GM18868 (cell line): ENCODE measurements at regions not wholly inside any gene's neighbourhood (a gene's known extent, or its start where the extent isn't known, plus 50 kb on each side); places are given as distances from the start of the nearest gene placed in this dataset.
"Not testable (repeated sequence)": the region's sequence is repeated elsewhere in the genome, so short reads cannot be mapped to it uniquely, and the experiment has no call there.

ENCODE experiments used
- ATAC-seq: cut with Tn5 transposase; IDR thresholded peaks from one replicate; pipeline ENCODE4 v1.9.1; 2021; ENCODE audit warnings: mild to moderate bottlenecking, moderate library complexity; ENCODE audit not compliant: unreplicated experiment

DNA sequence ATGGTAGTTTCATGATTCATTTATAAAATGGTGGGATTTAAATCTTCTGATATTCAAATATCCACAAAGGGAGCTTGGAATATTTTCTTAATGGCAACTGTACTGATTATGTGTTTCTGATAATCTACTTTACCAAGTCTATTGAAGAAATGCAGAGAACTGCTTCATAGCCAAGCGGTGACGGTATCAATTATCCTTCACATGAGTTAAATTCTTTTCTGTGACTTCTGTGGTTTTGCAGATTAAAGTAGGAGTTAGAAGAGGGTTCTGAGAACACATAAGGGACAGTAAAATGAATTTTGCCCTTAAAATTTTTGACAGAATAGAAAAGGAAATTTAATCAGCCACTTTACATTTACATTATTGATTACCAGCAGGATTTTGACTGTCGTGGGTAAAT lies 563.2 kb downstream of the GBE1 start:
- ATAC-seq = no peak

DNA sequence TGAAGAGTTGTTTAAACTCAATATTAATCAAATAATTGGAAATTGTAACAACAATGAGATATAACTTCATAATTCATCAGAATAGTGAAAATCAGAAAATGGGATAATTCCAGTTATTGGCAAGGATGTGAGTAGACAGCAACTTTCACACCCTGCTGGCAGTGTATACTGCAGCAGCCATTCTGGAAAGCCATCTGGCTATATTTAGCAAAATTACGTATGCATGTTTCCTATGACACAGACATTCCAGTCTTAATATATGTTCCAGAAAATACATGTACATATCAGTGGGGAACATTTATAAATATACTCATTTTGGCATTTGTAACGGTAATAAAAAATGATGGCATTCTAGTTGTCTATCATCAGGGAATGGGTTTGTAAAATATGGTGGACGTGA lies 564.1 kb downstream of the GBE1 start:
- ATAC-seq = no peak

DNA sequence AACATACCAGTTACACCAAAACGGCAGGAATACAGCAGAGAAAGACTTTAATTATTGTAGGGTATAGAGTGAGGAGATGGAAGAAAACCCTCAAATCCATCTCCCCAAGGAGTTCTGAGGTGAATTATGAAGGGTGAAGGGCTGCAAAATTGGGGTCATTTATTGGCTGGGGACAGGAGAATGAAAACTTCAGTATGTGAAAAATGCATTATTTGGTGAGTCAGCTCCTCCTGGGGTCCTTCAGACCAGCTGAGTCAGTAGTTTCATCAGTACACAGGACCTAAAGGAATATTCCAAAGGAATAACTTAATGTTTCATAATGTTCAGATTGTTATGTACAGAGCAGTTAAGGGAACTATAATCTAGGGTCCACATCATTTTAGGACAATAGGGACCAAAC lies 566.0 kb downstream of the GBE1 start:
- ATAC-seq = no peak

DNA sequence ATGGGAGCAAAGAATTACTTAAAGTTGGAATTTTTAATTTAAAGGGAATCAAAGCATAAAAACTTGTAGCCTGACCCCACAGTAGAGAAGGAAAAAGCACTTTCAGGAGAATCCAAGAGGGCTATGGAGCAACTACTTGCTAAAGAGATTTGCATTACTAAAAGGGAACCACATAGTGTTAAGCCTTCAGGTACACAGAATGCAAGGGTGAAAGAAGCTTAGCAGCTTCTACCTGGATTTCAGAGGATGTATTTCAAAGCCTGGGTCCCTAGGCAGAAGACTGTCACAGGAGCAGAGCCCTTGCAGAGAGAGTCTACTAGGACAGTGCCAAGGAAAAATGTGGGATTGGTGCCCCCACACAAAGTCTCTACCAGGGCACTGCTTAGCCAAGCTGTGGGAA lies 575.0 kb downstream of the GBE1 start:
- ATAC-seq = no peak

DNA sequence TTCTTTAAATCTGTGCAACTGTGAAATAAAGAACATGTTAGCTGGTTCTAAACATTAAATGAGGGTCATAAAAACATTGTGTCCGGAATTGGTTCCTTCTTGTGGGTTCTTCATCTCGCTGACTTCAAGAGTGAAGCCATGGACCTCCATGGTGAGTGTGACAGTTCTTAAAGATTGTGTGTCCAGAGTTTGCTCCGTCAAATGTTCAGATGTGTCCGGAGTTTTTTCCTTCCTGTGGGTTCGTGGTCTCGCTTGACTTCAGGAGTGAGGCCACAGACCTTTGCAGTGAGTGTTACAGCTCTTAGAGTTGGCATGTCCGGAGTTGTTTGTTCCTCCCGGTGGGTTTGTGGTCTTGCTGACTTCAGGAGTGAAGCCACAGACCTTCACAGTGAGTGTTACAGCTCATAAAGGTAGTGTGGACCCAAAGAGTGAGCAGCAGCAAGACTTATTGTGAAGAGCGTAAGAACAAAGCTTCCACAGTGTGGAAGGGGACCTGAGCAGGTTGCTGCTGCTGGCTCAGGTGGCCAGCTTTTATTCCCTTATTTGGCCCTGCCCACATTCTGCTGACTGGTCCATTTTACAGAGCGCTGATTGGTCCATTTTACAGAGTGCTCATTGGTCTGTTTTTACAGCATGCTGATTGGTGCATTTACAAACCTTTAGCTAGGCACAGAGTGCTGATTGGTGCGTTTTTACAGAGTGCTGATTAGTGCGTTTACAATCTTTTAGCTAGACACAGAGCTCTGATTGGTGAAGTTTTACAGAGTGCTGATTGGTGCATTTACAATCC lies 579.2 kb downstream of the GBE1 start:
- not testable (repeated sequence) for ATAC-seq

DNA sequence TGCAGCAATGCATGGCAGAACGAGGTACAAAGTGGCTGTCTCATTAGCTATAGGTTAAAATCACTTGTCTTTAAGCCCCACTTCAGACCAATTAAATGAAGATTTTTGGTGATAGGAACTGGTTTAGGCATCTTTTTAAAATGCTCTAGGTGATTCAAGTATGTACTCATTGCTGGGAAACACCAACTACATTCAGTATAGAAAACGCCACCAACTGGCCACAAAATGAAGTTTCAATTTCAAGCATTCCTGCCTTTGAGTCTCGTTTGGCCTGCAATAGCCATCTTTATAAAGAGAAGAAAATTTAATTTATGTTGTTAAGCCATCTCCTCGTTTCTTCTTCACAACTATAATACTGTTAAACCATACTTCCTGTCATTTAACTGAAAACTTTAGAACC lies 587.9 kb downstream of the GBE1 start:
- ATAC-seq = peak; percentile 73

DNA sequence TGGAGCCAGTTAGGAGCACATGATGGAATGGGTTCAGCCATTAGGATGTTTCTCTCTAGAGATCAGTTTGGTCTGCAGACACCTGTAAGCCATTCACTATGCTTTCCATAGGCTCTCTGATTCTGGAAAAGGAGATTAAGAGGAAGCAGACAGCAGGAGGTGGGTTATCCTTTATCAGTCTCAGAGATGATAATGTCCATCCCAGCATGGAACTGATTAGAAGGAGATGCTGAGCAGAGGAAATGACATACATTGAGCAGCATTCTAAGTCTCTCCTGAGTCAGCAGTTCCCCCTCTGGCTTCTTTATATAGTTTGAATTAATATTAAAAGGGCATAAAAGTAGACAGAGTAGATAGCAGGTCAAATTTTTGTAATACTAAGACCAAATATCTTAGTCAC lies 591.1 kb downstream of the GBE1 start:
- ATAC-seq = no peak

DNA sequence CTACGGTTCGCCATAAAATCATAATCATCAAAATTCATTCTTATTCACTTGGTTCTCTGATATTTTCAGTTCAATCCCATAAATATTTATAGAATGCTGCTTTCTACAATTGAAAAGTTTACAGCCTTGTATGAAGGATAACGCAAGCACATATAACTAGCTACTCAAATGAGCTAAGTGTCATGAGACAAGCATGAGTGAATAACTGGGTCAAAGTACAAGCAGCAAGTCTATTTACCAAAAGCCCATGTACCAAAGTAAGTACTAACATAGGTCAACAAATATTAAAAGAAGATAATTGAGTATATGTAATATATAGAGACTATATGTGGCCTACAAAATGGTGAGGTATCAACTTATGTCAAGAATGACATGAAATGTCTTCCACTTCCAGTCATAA lies 596.6 kb downstream of the GBE1 start:
- ATAC-seq = no peak

DNA sequence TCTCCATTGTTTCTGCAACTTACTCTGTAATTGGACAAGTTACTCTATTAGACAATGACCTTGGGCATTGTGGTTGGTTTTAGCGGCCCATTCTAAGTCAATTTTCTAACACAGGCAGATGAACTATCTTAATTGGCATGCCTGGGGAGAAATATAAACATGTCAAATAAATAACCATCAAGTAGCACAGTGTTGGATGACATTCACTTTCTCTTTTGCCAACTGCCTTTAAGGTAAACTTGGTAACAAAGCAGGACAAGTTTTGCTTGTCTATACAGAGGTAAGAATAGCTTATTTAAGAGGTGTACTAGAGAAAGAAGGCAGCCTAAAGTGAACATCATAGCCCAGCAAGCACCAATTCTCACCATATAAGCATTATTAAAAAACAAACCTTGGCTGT lies 599.6 kb downstream of the GBE1 start:
- no peak for ATAC-seq

DNA sequence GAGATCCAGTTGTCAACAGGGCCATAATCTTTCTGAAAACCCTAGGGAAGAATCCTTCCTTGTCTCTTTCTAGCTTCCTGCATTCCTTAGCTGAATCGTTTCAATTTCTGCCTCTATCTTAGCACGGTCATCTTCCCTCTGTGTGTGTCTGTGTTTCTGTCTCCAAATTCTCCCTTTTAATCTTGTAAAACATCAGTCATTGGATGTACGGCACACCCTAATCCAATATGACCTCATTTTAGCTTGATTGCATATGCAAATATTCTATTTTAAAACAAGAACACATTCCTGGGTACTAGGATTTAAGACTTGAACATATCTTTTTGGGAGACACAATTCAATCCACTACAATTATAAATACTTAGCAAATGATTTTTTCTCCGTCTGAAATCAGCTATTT lies 600.3 kb downstream of the GBE1 start:
- ATAC-seq = no peak

DNA sequence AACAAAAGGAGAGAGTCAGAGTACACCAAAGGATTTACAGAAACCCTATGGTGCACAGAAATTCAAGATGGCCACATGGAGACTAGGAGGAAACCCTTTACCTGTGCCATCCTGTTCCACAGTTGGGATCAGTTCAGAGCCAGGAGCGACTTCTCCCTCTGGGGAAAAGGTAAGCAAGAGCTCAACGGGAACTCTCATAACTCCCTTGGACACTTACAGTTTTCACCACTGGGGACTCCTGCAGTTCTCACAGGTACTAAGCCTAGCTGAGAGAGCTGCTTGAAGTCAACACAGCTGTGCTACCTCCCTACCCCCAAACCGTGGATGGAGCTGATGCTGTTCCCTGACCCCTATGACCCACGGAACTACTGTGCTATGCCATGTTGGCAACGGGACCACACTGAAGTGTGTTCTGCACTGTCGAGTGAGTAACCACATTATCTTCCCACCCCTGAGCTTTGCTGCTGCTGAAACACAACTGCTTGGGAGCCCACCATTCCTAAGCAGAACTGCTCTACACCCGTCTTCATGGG lies 606.8 kb downstream of the GBE1 start:
- ATAC-seq = no peak

DNA sequence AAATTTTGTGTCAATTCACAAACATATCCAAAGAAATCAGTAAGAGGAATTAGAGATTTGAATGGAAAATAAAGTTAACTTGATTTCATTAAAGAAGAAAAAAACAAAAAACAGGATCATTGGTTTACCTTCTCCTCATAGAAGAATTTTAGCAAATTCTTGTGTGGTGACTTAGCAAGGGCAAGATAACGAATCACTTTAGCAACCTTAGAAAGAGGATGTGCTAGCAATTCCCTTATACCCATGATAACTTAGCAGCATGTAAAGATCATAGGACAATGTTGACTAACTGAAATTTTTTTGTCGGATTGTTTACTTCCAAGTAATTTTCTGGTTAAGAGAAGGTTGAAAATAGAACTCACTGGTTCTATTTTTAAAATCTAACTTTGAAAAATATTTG lies 609.3 kb downstream of the GBE1 start:
- no peak for ATAC-seq

DNA sequence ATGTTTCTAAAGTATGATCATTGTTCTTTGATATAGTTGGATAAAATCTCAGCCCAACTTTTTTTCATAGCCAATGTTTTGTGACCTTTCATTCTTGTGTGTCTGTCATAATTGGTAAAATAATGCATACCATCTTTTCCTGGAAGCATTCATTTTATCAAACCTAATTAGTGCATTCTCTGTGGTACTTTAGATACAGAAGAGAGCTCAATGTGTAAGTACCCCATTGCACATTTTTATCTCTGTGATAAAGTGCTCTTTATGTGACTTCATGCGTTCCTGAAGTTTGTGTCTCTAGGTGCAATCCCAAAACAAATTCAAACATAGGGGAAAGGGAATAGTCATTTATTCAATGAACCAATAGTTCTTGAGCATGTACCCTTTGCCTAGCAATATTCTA lies 628.5 kb downstream of the GBE1 start:
- ATAC-seq = no peak

DNA sequence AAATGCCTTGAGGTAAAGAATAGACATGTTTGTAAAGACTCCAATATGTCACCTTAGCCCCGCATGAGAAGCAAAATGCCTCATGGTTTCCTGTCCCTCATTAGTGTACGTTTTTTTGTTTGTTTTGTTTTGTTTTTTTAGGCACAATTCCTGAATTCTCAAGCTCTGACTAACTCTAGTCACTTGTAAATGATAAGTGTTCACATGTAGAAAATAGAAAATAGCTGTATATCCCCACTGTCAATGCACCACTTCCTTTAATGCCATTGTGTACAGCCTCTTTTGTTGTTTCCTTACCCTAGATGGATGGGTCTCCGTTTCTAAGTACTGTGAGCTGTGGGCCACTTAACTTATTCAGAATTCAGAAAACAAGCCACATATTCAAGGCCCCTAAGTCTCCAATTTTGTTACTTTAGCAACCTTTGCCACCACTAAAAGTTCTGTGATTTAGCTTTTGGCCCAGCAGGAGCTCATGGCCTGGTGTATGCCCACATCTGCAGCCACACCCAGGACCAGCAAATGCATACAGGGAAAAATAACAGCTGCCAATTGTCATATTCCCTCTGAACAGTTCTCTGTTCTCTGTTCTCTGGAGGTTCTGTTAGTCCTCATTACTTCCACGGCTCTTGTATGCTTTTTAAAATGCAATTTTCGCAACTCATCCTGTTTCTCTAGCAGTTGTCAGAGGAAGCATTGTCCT lies 655.5 kb downstream of the GBE1 start:
- ATAC-seq = no peak

DNA sequence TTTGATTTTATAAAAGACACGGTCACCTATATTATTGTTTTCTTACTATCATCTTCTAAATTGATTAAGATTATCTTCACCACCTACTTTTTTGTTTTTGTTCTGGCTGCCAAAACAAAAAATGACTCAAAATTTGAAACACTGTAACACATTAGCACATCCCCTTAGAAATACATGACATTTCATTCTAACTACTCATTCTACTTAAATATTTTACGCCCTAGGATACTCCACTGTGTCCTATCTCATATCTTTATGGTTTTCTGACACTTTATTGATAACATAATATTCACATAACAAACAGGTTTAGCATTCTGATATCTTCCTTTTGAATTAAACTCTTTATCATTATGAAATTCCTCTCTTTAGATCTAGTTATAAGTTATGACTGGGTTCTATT lies 656.2 kb downstream of the GBE1 start:
- no peak for ATAC-seq

DNA sequence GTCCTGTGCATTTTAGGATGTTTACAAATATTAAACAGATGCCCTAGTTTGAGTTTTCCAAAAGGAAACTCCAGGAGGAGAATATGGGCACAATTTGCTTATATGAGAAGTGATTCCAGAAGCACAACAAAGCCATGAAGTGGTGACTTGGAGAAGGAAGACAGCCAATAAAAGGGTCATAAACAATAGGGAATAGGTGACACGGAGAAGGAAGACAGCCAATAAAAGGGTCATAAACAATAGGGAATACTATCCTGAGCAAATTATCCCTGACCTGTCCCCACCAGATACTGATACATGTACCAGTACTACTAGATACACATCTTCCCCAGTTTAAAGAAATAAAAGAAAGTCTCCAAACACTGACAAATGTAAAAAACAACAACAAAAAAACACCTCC lies 663.6 kb downstream of the GBE1 start:
- no peak for ATAC-seq

DNA sequence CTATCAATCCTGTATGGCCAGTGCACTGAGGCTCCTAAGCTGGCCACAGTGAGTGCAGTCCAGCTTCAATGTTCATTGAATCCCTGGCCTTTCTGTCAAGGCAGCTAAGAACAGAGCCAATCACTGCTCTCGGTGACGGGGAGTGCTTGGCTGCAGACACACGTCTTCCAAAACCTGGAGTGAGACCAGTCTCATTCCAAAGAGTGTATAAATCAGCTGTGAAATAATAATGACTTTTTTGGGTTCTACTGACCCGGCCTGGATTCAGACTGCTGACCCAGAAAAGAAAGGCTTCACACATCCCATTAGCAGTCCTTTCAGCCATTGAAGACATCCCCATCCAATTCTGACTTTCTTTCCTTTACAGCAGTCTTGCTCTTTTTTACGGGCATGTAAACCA lies 665.5 kb downstream of the GBE1 start:
- no peak for ATAC-seq

DNA sequence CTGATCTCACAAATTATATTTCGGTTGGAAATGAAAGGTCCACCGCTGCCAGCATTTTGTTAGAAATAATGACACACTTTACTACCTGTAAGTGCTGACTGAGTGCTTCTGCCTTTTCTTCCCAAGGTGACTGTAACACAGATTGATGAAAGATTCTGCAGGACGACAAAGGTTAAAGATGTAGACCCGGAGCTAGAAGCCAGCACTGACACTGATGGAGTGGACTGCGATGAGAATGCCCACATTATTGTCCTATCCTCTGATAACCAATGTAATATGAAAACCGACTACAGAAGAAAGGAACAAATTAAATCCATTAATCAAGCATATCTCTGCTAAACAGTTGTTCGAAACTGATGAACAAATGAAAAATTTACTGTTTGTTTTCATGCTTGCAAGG lies 666.5 kb downstream of the GBE1 start:
- ATAC-seq = no peak

DNA sequence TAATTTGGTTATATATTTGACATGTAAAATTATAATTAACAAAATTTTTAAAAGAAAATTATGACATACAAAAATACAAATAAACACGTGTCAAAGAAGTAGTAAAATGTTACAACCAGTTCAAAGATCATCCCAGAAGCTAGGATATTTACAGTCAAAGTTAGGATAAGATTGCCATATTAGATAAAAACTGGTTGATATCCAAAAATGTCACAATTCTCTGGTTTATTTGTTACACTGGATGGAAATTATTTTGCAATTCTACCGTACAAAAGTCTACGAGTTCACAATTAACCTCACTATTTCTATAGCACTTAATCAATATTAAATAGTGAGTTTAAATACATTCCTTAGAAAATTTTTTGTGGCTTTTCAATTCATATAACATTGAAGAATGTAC lies 673.8 kb downstream of the GBE1 start:
- no peak for ATAC-seq

DNA sequence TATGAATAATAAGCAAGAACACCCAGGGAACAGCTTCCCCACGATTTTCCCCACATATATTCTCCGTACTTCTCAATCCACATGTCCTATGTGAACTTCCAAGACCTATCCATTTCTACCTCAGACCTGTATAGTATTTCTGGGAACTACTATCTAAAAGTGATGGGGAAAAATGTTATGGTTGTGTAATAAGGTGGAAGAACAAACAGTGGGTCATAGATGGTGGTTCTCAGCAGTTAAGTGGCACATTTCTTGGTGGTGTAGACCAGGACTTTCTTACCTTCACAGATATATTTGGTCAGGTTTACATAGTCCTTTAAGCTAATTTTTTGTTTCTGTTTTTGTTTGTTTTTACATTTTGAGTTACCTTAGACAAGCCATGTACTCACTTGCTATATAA lies 675.1 kb downstream of the GBE1 start:
- ATAC-seq = no peak

DNA sequence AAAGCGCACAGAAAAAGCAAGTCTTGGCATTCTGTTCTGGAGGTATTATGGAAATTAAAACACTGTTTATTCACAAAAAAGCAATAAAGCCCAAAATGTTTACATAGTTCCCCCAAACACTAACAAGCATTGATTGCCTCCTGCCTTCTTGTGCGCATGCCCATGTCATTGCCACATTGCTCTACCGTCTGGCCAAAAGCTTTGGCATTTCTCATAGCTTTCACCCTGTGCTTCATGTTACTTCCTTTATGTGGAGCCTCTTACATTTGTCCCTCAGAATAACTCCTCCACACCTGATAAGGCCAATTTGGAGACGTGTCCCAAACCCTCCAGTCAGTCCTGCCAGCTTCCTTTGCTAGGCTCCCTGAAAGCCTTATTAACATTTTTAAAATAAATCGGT lies 680.8 kb downstream of the GBE1 start:
- ATAC-seq = no peak

DNA sequence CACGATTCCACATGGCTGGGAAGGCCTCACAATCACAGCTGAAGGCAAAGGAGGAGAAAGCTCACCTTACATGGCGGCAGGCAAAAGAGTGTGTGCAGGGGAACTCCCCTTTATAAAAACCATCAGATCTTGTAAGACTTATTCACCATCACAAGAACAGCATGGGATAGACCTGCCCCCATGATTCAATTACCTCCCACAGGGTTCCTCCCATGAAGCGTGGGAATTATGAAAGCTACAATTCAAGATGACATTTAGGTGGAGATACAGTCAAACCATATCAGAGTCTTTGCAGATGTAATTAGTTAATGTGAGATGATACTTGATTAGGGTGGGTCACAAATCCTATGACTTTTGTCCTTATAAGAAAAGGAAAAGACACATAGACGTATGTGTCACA lies 688.9 kb downstream of the GBE1 start:
- no peak for ATAC-seq
